ENCODE measurements at regions not wholly inside any gene's neighbourhood (a gene's known extent, or its start where the extent isn't known, plus 50 kb on each side); places are given as distances from the start of the nearest gene placed in this dataset.

GRCh38 chr3:18575573-18575972 is 150.4 kb upstream of the SATB1 start:
- TF ChIP-seq ZNF555 (tag by site-specific recombination; conservative IDR thresholded peaks at IDR 0.05) (no peak), CTCF (tag by site-specific recombination; IDR thresholded peaks at IDR 0.05) (no peak), ZNF311 (tag by site-specific recombination; IDR thresholded peaks at IDR 0.05; ENCODE audit: borderline replicate concordance) (no peak), YY1 (tag by site-specific recombination; IDR thresholded peaks at IDR 0.05) (no peak), BCL11A (tag by site-specific recombination; IDR thresholded peaks at IDR 0.05; ENCODE audit: low read depth) (no peak), ZNF18 (tag by site-specific recombination; IDR thresholded peaks at IDR 0.05) (no peak), ZSCAN4 (tag by site-specific recombination; IDR thresholded peaks at IDR 0.05) (no peak), ZNF274 (IDR thresholded peaks at IDR 0.05; ENCODE audit: low read length) (no peak), ZNF274 (tag by site-specific recombination; IDR thresholded peaks at IDR 0.05; ENCODE audit: borderline replicate concordance) (no peak), ZNF501 (tag by site-specific recombination; IDR thresholded peaks at IDR 0.05) (no peak), ZNF335 (tag by site-specific recombination; conservative IDR thresholded peaks at IDR 0.05) (no peak)

All from HEK293 (cell line).